GM18951 (cell line): ENCODE measurements at regions not wholly inside any gene's neighbourhood (a gene's known extent, or its start where the extent isn't known, plus 50 kb on each side); places are given as distances from the start of the nearest gene placed in this dataset.
"Not testable (repeated sequence)": the region's sequence is repeated elsewhere in the genome, so short reads cannot be mapped to it uniquely, and the experiment has no call there.

Experiments
- POLR2A ChIP-seq: IDR thresholded peaks from 4 replicates; pipeline ENCODE4 v1.6.1; 2011; ENCODE audit warnings: mild to moderate bottlenecking; ENCODE audit not compliant: insufficient read length, insufficient read depth; ENCODE audit errors: extremely low read depth
- in situ Hi-C: fragments of 300-500 bp; cut with MboI; formaldehyde crosslinking; loops from one replicate; pipeline ENCODE4 v1.12.0; 2022; ENCODE audit warnings: low sequenced_read_pairs, mixed read lengths, inconsistent platforms; ENCODE audit not compliant: unreplicated experiment

- no peak for TF ChIP-seq POLR2A
- in situ Hi-C loops, result no loop called here
Observed at GRCh38 chr21:38999161-38999560, 184.1 kb downstream of the PSMG1 start.

- in situ Hi-C loops, result not testable (repeated sequence)
Observed at GRCh38 chr21:38998281-38998680, 185.0 kb downstream of the PSMG1 start.

- in situ Hi-C loops, result not testable (repeated sequence)
Observed at GRCh38 chr21:38997843-38998175, 185.4 kb downstream of the PSMG1 start.

DNA sequence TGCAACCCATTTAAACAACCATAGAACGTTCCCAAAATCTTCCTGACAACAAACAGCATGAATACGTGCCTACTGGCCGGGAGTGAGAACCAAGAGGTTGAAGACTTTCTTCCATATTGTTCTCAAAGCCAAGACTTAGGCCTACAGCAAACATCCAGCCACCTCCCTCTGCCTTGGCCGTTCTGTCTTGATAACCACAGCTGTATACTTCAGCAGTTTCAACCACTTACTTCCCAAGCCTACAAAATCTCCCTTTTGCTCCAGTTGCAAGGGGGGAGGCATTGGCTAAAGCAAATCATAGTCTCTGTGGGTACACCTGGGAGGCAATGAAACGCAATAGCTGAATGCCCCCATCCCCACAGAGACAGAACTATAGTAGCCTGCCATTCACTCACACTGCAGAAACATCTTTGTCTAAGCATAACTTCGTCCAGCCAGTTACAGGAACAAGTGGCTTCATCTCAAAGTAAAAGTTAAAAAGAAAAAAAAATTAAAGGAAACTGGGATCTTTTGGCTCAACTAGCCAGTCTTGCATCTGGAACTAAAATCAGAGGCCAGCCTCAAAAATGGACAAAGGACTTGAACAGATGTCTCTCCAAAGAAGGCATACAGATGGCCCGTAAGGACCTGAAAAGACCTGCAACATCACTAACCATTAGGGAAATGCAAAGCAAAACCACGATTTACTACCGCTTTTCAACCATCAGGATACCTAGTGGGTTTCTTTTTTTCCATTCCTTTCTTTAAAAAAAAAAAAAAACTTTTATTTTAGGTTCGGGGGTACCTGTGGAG is 186.0 kb downstream of the PSMG1 start:
- no peak for TF ChIP-seq POLR2A
- in situ Hi-C loops, result no loop called here

- TF ChIP-seq POLR2A, result no peak
- in situ Hi-C loops, result no loop called here
Observed at GRCh38 chr21:38996355-38996754, 186.9 kb downstream of the PSMG1 start.

DNA sequence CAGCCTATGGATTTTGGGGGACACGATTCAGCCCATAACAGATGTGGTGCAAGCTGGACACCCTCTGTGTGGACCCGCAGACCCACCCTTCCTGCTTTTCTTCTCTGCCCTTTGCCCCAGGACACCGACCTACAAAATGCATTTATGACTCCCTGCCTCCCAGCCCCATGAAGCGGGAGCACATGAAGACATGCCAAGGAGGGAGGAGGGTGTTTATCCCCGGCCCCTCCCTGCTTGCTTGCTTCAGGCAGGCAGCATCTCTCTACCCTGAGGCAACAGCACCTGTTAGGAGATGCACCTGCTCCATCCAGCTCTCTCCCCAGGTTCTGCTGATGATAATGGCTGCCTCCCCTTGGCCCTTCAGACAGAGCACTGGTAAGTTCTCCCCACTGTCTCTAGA is 187.5 kb downstream of the PSMG1 start:
- in situ Hi-C loops, result no loop called here

GRCh38 chr21:38995071-38995669 is 188.1 kb downstream of the PSMG1 start:
- in situ Hi-C loops, result no loop called here

More for the DNA sequence above, 187.5 kb downstream of the PSMG1 start:
- TF ChIP-seq POLR2A, result no peak

DNA sequence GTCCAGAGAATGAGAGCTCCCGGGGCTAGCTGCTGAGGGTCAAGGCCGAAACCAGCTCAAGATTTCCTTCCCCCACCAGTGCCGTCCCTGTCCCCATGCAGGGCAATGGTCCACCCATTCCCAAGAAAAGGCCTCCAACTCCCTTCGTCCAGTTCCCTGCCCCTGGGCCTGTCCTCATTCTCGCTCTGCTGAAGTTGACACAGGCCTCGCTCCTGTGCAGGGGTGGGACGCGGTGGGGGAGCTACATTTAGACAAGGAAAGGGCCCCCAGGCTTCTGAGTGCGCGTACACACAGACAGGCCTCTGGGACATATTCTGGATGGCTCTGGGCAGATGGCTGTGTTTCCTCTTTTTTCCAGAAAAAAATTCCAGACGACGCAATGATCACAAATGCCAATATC is 188.3 kb downstream of the ETS2 start:
- TF ChIP-seq POLR2A, result no peak
- in situ Hi-C loops, result no loop called here

More at GRCh38 chr21:38995071-38995669, 188.1 kb downstream of the PSMG1 start:
- TF ChIP-seq POLR2A, result no peak

- TF ChIP-seq POLR2A, result no peak
- in situ Hi-C loops, result no loop called here
Observed at GRCh38 chr21:38993561-38993960, 187.8 kb downstream of the ETS2 start.

- in situ Hi-C loops, result no loop called here
- TF ChIP-seq POLR2A, result no peak
Observed at GRCh38 chr21:38992737-38993136, 187.0 kb downstream of the ETS2 start.

GRCh38 chr21:38990424-38990794 is 184.7 kb downstream of the ETS2 start:
- in situ Hi-C loops, result no loop called here
- TF ChIP-seq POLR2A, result no peak

- no peak for TF ChIP-seq POLR2A
- in situ Hi-C loops, result no loop called here
Observed at GRCh38 chr21:38989745-38990423, 184.2 kb downstream of the ETS2 start.

- in situ Hi-C loops, result no loop called here
- no peak for TF ChIP-seq POLR2A
Observed at GRCh38 chr21:38989379-38989744, 183.6 kb downstream of the ETS2 start.
